ENCODE measurements at regions not wholly inside any gene's neighbourhood (a gene's known extent, or its start where the extent isn't known, plus 50 kb on each side); places are given as distances from the start of the nearest gene placed in this dataset.
"Not testable (repeated sequence)": the region's sequence is repeated elsewhere in the genome, so short reads cannot be mapped to it uniquely, and the experiment has no call there.

GRCh38 chr13:111680100-111680499 is 359.7 kb downstream of the TEX29 start:
- H3K27me3 Mint-ChIP-seq (ENCODE audit: insufficient read depth, low read depth); H3K9ac ChIP-seq; H4K20me1 ChIP-seq (ENCODE audit: low read depth); DNase-seq (ENCODE audit: low spot score); H3K4me2 ChIP-seq; H3K27ac Mint-ChIP-seq; H3F3A ChIP-seq (ENCODE audit: low read depth); H3K36me3 ChIP-seq; H3K27me3 ChIP-seq; H3K4me1 ChIP-seq; H2AFZ ChIP-seq (replicated peaks); H3K4me3 Mint-ChIP-seq; H3K9me3 Mint-ChIP-seq; H3K4me3 ChIP-seq; H3K9me3 ChIP-seq (ENCODE audit: low read depth); H3K79me2 ChIP-seq (ENCODE audit: low read depth); H3K36me3 Mint-ChIP-seq; H3K4me1 Mint-ChIP-seq; H3K27ac ChIP-seq: not testable (repeated sequence)

GRCh38 chr13:111692028-111692427 is 371.6 kb downstream of the TEX29 start:
- not testable (repeated sequence) for H3K27me3 ChIP-seq; H2AFZ ChIP-seq (replicated peaks); H3K4me3 Mint-ChIP-seq; H3K27ac ChIP-seq; H3K27me3 Mint-ChIP-seq (ENCODE audit: insufficient read depth, low read depth); H3K4me2 ChIP-seq; H4K20me1 ChIP-seq (ENCODE audit: low read depth); H3K9ac ChIP-seq; H3K36me3 ChIP-seq; H3K79me2 ChIP-seq (ENCODE audit: low read depth); H3K4me1 Mint-ChIP-seq; H3K4me3 ChIP-seq; H3F3A ChIP-seq (ENCODE audit: low read depth); H3K4me1 ChIP-seq; H3K36me3 Mint-ChIP-seq; H3K9me3 ChIP-seq (ENCODE audit: low read depth); H3K9me3 Mint-ChIP-seq; H3K27ac Mint-ChIP-seq; DNase-seq (ENCODE audit: low spot score)

- H3K36me3 ChIP-seq; DNase-seq (ENCODE audit: low spot score); H3K9me3 ChIP-seq (ENCODE audit: low read depth); H4K20me1 ChIP-seq (ENCODE audit: low read depth); H3F3A ChIP-seq (ENCODE audit: low read depth); H3K4me3 Mint-ChIP-seq; H3K27me3 Mint-ChIP-seq (ENCODE audit: insufficient read depth, low read depth); H3K27ac Mint-ChIP-seq; H3K4me2 ChIP-seq; H3K4me1 Mint-ChIP-seq; H3K9ac ChIP-seq; H3K27me3 ChIP-seq; H3K4me1 ChIP-seq; H3K27ac ChIP-seq; H3K4me3 ChIP-seq; H3K79me2 ChIP-seq (ENCODE audit: low read depth); H2AFZ ChIP-seq (replicated peaks); H3K36me3 Mint-ChIP-seq; H3K9me3 Mint-ChIP-seq: not testable (repeated sequence)
Observed at GRCh38 chr13:111696121-111696520, 370.8 kb upstream of the SOX1 start.

- not testable (repeated sequence) for H3K4me3 ChIP-seq; H4K20me1 ChIP-seq (ENCODE audit: low read depth); H3K4me3 Mint-ChIP-seq; H3K4me2 ChIP-seq; H3K36me3 Mint-ChIP-seq; H3K27me3 Mint-ChIP-seq (ENCODE audit: insufficient read depth, low read depth); H3K9me3 ChIP-seq (ENCODE audit: low read depth); H3K9ac ChIP-seq; H3F3A ChIP-seq (ENCODE audit: low read depth); H3K9me3 Mint-ChIP-seq; H3K36me3 ChIP-seq; H2AFZ ChIP-seq (replicated peaks); DNase-seq (ENCODE audit: low spot score); H3K27ac Mint-ChIP-seq; H3K4me1 ChIP-seq; H3K27me3 ChIP-seq; H3K4me1 Mint-ChIP-seq; H3K79me2 ChIP-seq (ENCODE audit: low read depth); H3K27ac ChIP-seq
Observed at GRCh38 chr13:111702059-111702458, 364.9 kb upstream of the SOX1 start.
